Sigmoid colon (tissue), 6 donors: ENCODE measurements at regions not wholly inside any gene's neighbourhood (a gene's known extent, or its start where the extent isn't known, plus 50 kb on each side); places are given as distances from the start of the nearest gene placed in this dataset.

Experiments used
- DNase-seq: peaks from one replicate; pipeline ENCODE4 v3.0.0-alpha.2; 2019
- H3K27ac ChIP-seq, 4 donors: fragments of 200-600 bp; sonication (generic); one replicate each; pipeline ENCODE4 v1.5.1; 2016 to 2019; ENCODE audit warnings: mild to moderate bottlenecking in 1 of 4
- H3K27me3 ChIP-seq, 3 donors: fragments of 200-600 bp; sonication (generic); one replicate each; pipeline ENCODE4 v1.5.1; 2019; ENCODE audit warnings: mild to moderate bottlenecking in 1 of 3
- H3K36me3 ChIP-seq, 4 donors: fragments of 200-600 bp; sonication (generic); one replicate each; pipeline ENCODE4 v1.5.1; 2016 to 2019
- H3K4me1 ChIP-seq, 4 donors: fragments of 200-600 bp; sonication (generic); one replicate each; pipeline ENCODE4 v1.5.1; 2017 to 2019
- H3K4me3 ChIP-seq, 4 donors: fragments of 200-600 bp; sonication (generic); one replicate each; pipeline ENCODE4 v1.5.1; 2017 to 2019; ENCODE audit warnings: mild to moderate bottlenecking in 2 of 4, moderate library complexity in 1 of 4
- H3K9me3 ChIP-seq, 4 donors: fragments of 200-600 bp in 3 of 4; sonication (generic) in 3 of 4; one replicate each; pipeline versions ENCODE4 v1.5.1 to v1.6.1; 2013 to 2019
- CTCF ChIP-seq, 4 experiments: fragments of 450-650 bp in 3 of 4; fragments of 200-600 bp in 1 of 4; IDR thresholded peaks; one replicate each; pipeline ENCODE4 v1.5.1; 2016 to 2019; ENCODE audit warnings: antibody characterized with exemption in 4 of 4, mild to moderate bottlenecking in 3 of 4, moderate library complexity in 2 of 4
- EP300 ChIP-seq, 4 donors: sonication (generic); formaldehyde crosslinking; IDR thresholded peaks; one replicate each; pipeline ENCODE4 v1.6.1; 2017; ENCODE audit warnings: antibody characterized with exemption in 4 of 4
- POLR2A ChIP-seq, 2 donors: fragments of 450-650 bp; IDR thresholded peaks; one replicate each; pipeline ENCODE4 v1.6.1; 2016; ENCODE audit warnings: antibody characterized with exemption in 2 of 2, mild to moderate bottlenecking in 2 of 2, moderate library complexity in 2 of 2
- POLR2AphosphoS5 ChIP-seq, 4 donors: sonication (generic); formaldehyde crosslinking; IDR thresholded peaks; one replicate each; pipeline ENCODE4 v1.6.1; 2017; ENCODE audit warnings: antibody characterized with exemption in 4 of 4
- WGBS, 2 donors: extraction: QIAGEN DNeasy Blood & Tissue Kit; methylation state at CpG; one replicate each; pipeline ENCODE4 v1.1.7; 2013; 5-methylcytosine and 5-hydroxymethylcytosine counted together
- intact Hi-C: fragments of 100-400 bp; cut with DNase I; formaldehyde crosslinking; loops from one replicate; pipeline ENCODE4 v1.15.1; 2023
- donor health status: healthy with polysubstance abuse.
- donor health status: healthy.

- Histone ChIP-seq H3K4me1 (no peaks in the 10 kb centered on the region), H3K27ac (no peak overlapping the region), H3K9me3 (no peaks in the 10 kb centered on the region), H3K4me3 (no peak overlapping the region), H3K27me3 (no peaks in the 10 kb centered on the region), H3K36me3 (no peaks in the 10 kb centered on the region)
- intact Hi-C loops = no loop called here
- DNase-seq = no peak
- 40 to 61% methylated on average over 6 of the region's 6 CpGs for WGBS, 2 donors
- TF ChIP-seq POLR2AphosphoS5 (IDR thresholded peaks at IDR 0.05) (no peak), POLR2A (IDR thresholded peaks at IDR 0.05) (no peak), EP300 (IDR thresholded peaks at IDR 0.05) (no peak), CTCF (IDR thresholded peaks at IDR 0.05) (no peak)
Observed at GRCh38 chr6:9095729-9096128, 660.4 kb upstream of the SLC35B3 start.

GRCh38 chr6:9095137-9095536 lies 659.8 kb upstream of the SLC35B3 start:
- Histone ChIP-seq H3K27me3 (no peaks in the 10 kb centered on the region), H3K4me3 (no peak overlapping the region), H3K27ac (no peak overlapping the region), H3K4me1 (peaks cover 0 to 2% (median 0%) of the 10 kb centered on the region in 4 donors), H3K36me3 (no peaks in the 10 kb centered on the region), H3K9me3 (no peaks in the 10 kb centered on the region)
- intact Hi-C loops = no loop called here
- TF ChIP-seq POLR2AphosphoS5 (IDR thresholded peaks at IDR 0.05) (no peak), EP300 (IDR thresholded peaks at IDR 0.05) (no peak), POLR2A (IDR thresholded peaks at IDR 0.05) (no peak), CTCF (IDR thresholded peaks at IDR 0.05) (no peak)
- no peak for DNase-seq
- 86 to 89% methylated on average over 6 of the region's 6 CpGs for WGBS, 2 donors

- TF ChIP-seq POLR2AphosphoS5 (IDR thresholded peaks at IDR 0.05) (no peak), POLR2A (IDR thresholded peaks at IDR 0.05) (no peak), CTCF (IDR thresholded peaks at IDR 0.05) (no peak)
- Histone ChIP-seq H3K9me3 (no peaks in the 10 kb centered on the region), H3K27ac (no peak overlapping the region), H3K27me3 (no peaks in the 10 kb centered on the region), H3K36me3 (no peaks in the 10 kb centered on the region), H3K4me3 (no peak overlapping the region), H3K4me1 (peaks cover 0 to 2% (median 0%) of the 10 kb centered on the region in 4 donors)
- intact Hi-C loops = no loop called here
- 84 to 88% methylated on average over 1 of the region's 1 CpG for WGBS, 2 donors
- no peak for DNase-seq
Observed at GRCh38 chr6:9089724-9090123, 654.4 kb upstream of the SLC35B3 start.

- Histone ChIP-seq H3K27me3 (no peaks in the 10 kb centered on the region), H3K4me3 (no peak overlapping the region), H3K9me3 (no peaks in the 10 kb centered on the region), H3K4me1 (peaks cover 0 to 2% (median 0%) of the 10 kb centered on the region in 4 donors), H3K36me3 (no peaks in the 10 kb centered on the region), H3K27ac (peak overlapping the region in 1 of 4 donors; percentile 17)
- DNase-seq = no peak
- TF ChIP-seq POLR2AphosphoS5 (IDR thresholded peaks at IDR 0.05) (no peak), POLR2A (IDR thresholded peaks at IDR 0.05) (no peak), EP300 (IDR thresholded peaks at IDR 0.05) (no peak), CTCF (IDR thresholded peaks at IDR 0.05) (no peak)
- intact Hi-C loops = no loop called here
- WGBS, 2 donors = 83 to 85% methylated on average over 5 of the region's 5 CpGs
Observed at GRCh38 chr6:9087470-9087869, 652.1 kb upstream of the SLC35B3 start.

GRCh38 chr6:9086331-9086730 lies 651.0 kb upstream of the SLC35B3 start:
- TF ChIP-seq POLR2A (IDR thresholded peaks at IDR 0.05) (no peak), EP300 (IDR thresholded peaks at IDR 0.05) (no peak), POLR2AphosphoS5 (IDR thresholded peaks at IDR 0.05) (no peak), CTCF (IDR thresholded peaks at IDR 0.05) (no peak)
- no peak for DNase-seq
- intact Hi-C loops = no loop called here
- Histone ChIP-seq H3K9me3 (no peaks in the 10 kb centered on the region), H3K4me1 (peaks cover 0 to 2% (median 0%) of the 10 kb centered on the region in 4 donors), H3K36me3 (no peaks in the 10 kb centered on the region), H3K4me3 (no peak overlapping the region), H3K27ac (peak overlapping the region in 2 of 4 donors; percentile 1 to 45), H3K27me3 (no peaks in the 10 kb centered on the region)
- 55 to 71% methylated on average over 4 of the region's 4 CpGs for WGBS, 2 donors
